GM21526 (cell line): ENCODE measurements at regions not wholly inside any gene's neighbourhood (a gene's known extent, or its start where the extent isn't known, plus 50 kb on each side); places are given as distances from the start of the nearest gene placed in this dataset.

Experiments used
- ATAC-seq: cut with Tn5 transposase; IDR thresholded peaks from one replicate; pipeline ENCODE4 v1.9.1; 2021; ENCODE audit warnings: moderate library complexity; ENCODE audit not compliant: unreplicated experiment, low FRiP score

GRCh38 chr10:52927678-52928077 is 155.1 kb upstream of the MBL2 start:
- no peak for ATAC-seq

- no peak for ATAC-seq
Observed at GRCh38 chr10:52923520-52923919, 150.9 kb upstream of the MBL2 start.

DNA sequence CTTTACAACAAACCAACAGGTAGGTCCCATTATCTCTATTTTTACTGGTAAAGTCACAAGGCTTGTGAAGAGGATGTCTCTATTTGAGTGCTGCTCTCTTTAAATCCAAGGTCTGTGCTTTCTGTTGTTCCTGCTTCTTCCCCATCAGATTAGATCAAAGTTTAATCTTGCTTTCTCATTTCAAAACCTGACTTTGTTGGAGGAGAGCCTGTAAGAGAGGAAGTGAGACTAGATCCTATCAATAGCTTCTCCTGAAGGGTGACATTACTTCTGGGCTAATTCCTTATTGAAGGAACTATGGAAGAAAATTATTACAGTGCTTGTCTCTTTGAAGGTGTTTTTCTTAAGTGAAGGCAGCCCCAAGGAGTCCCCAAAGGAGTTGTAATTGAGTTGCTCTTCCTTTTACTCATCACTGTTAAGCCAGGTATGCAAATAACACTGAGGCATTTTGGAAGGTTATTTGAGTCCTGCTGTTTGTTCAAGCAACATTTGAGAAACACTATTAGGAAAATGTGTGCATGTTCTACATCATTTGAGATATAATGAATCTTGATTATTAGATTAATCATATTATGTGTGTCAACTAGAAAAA is 146.2 kb upstream of the MBL2 start:
- no peak for ATAC-seq

DNA sequence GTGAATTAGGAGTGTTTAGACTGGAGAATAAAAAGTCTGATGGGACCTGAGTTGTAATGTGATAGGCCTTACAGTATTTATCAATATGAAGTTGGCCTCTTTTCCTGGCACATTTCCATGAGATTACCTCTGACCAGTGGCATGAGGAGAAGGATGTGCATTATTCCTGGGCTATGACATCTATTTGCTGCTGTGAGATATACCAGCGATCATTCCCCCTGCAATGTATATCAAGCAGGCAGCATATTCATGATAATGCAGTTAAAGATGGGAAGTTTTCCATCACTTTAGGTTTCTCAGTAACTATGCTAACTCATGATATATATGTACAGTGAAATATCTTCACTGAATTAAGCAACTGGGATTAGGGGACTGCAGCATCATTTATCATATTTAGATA is 142.8 kb upstream of the MBL2 start:
- no peak for ATAC-seq

DNA sequence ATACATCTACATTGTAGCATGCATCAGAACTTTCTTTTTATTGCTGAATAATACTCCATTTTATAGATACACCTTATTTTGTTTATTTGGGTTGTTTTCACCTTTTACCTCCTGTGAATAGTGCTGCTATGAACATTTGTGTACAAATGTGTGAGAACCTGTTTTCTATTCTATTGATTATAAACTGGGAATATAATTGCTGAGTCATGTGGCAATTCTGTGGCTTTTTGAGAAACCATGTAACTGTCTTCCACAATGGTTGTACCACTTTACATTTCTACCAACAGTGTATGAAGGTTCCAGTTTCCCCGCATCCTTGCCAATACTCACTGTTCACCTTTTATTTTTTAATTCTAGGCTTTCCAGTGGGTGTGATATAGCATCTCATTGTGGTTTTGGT is 138.6 kb upstream of the MBL2 start:
- ATAC-seq, result no peak

- ATAC-seq, result no peak
Observed at GRCh38 chr10:52908478-52908877, 135.9 kb upstream of the MBL2 start.

- ATAC-seq, result no peak
Observed at GRCh38 chr10:52906046-52906445, 133.5 kb upstream of the MBL2 start.

DNA sequence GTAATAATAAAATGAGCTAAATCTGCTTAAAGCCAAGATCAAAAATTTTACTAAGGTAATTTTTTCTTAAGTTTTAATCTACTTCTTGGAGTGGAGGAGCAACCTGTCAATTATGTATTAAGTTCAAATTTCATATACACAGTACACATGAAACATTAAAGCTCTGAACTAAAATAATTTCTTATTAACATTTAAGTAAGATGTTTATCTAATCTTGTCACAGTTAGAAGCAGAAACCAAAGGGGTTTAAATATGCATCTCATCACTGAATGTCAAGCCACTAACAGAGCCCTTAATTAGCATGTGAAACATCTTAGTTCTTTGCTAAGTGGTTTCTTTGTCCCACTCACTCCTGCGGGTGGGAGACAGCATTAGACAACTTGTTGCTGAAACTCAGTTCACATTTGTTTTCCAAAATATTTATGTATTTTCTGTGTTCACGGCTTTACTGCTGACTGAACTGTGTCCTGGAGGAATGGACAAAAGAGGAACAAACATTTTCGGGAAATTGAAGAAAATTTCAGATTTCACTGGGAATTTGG is 130.9 kb upstream of the MBL2 start:
- ATAC-seq, result no peak

DNA sequence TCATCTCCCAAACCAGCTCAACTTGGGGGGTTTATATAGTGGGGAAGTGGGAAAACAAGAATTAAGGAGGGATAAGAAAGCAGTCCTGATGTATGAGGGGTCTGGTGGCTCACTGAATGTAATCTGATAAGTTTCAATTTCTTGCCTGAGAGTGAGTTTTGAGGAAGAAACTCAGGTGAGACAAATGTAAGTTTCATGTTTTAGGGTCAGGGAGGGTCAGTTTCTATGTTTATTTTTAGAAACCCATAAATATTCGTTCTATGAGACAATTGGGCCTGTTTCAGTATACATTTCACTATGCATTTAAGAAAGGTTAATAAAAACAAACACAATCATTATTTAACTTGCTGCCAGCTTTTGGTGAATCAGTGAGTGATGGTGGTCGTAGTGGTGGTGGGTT is 128.0 kb upstream of the MBL2 start:
- peak; percentile 85 for ATAC-seq

GRCh38 chr10:52897162-52897561 is 124.6 kb upstream of the MBL2 start:
- no peak for ATAC-seq

DNA sequence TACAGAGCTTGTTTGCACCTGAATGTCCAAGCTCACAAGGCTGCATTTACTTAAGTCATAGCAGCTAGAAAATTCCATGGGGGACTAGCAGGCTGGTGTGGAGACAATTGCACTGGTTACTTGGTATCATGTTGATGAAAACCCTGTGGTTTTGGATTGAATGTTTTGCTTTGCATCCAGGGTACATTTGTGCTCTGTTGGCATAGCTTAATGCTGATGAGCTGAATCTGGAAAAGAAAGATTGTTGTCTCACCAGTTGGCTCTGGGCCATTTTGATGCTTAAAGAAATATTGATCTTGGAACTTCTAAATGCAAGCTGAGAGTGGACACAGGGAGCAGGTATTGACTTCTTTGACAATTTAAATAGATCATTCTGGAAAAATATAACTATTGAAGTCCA is 122.5 kb upstream of the MBL2 start:
- ATAC-seq, result no peak

DNA sequence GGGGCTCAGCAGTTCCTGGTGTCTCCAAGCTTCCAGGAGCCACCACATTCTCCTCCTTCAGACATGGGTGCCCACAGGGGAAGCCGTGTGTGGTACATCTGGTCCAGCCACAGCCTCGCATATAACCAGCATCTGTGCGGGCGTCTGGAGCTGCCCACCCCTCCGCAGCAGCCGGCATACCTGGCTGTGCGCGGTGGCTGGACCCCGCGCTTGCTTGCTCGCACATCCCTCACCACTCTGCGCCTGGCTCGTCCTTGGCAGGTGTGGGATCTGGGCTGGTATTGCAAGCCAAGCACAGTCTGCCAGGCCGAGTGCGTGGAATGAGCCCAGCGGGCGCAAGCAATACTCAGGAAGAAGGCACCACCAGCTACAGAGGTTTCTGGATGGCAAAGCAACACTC is 117.7 kb upstream of the MBL2 start:
- ATAC-seq, result no peak

- no peak for ATAC-seq
Observed at GRCh38 chr10:52889611-52890010, 117.0 kb upstream of the MBL2 start.

DNA sequence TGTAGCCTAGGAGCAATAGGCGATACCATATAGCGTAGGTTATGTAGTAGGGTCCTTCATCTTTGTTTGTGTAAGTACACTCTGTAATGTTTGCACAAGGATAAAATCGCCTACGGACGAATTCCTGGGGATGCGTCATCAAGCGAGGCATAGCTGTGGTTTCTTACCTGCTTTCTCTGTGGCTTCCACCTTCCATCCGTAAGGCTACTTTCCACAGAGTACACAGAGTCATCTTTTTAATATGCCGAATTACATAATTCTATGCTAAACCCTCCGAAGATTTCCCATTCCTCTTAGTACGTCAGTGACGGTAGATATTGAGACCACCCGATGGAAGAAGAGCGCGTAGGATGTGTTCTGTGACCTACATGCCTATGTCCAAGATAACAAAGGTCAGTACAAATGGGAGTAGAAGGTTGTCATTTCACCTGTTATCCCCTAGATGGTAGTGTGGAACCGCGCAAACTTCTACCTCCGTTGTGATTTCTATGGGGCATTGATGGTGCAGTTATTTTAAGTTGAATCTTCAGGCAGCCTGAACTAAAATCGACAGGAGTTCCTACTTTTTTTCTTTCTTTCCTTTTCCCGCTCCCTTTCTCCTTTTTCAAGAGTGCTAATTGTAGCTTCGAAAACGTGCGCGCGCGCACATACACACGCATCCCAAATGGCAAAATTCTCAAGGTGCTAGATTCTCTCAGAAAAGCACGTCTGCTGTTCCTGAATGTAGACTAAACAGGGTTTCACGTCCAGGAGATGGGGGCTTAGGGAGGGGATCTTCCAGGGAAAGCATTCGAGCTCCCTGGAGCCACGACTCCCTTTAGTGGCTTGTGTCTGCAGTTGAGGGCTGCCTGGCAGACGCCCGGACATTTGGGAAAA is 111.7 kb upstream of the MBL2 start:
- ATAC-seq, result peak; percentile 97

- ATAC-seq, result no peak
Observed at GRCh38 chr10:52879091-52879807, 106.7 kb upstream of the MBL2 start.

DNA sequence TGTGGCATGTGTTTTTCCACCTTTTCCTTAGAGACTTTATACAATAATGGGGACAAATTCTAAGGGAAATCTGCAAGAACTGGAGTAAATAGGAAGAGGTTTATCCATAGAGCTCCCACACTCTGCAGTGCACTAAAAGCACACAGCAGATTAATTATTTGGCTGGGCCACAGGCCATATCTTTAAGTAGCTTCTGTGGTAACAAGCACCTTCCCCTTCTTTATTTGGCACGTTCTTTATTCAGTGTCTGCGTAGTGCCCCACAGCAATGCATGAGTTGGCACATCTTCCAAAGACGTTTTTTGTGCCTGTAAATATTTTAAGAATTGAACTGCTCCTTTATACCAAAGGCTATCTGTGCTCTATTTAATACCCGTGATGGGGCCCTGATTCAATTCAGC is 104.9 kb upstream of the MBL2 start:
- ATAC-seq, result no peak

GRCh38 chr10:52875336-52875735 is 102.8 kb upstream of the MBL2 start:
- ATAC-seq, result no peak

DNA sequence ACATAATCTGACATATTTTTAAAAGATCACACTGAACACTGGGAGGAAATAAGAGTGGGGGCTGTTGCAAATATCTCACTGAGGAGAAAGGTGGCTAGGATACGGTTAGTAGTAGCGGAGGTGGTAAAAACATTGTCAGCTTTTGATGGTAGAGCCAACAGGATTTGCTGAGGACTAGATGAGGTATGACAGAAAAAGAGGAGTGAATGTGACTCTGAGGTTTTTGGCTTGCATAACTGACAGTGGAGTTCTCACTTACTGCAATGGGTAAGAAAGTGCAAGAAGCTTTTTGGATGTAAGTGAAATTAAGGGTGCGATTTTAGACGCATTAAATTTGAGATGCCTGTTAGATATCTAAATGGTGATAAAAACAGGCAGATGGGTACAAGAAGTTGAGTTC is 102.0 kb upstream of the MBL2 start:
- ATAC-seq, result no peak

DNA sequence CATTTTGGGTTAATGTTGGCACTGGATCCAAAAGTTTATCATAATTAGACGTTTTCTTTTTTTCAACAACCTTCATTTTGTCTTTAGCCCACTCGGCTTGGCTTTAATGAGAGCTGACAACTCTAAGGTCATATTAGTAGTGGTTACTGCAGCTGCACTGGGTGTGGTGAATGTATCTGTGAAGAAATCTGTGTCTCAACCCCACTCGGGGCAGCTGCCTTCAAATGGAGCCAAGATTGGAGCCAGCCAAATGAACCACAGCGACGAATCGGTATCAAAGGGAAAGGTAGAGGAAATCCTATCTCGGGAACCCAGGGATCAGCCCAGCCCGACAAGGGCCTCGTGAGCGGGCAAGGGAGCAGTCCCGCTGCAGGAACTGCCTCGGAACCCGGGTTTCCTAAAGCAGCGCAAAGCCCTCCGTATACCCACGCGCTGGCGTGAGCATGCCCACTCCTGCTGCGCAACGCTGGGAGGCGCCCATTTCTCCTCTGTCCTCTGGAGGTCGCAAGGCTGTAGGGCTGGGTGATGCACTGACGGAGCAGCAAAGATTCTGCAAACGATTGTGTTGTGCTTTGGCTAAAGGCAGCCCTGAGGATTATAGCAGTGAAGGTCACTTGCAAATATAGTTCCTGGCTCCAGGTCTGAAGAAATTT is 98.7 kb upstream of the MBL2 start:
- no peak for ATAC-seq

DNA sequence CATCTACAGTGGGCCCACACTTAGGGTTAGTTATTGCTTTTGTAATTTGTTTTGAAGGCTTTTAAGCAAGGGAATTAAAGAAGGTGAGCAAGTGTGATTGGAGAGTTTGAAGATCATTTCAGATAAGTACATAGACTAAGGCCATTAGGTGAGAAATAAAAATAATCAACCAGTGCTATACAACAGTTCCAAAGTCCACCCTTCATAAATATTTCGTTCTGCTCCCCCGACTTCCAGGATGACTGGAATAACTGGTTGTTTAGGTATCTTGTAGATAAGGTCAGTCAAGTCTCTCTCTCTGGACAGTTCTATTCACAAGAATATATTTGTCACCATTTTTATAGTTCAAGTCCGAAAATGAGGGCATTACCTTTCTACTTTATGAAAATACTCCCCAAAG is 98.0 kb upstream of the MBL2 start:
- no peak for ATAC-seq

- ATAC-seq, result no peak
Observed at GRCh38 chr10:52869864-52870263, 97.3 kb upstream of the MBL2 start.
